Peyer's patch (tissue), 4 donors: ENCODE measurements at regions not wholly inside any gene's neighbourhood (a gene's known extent, or its start where the extent isn't known, plus 50 kb on each side); places are given as distances from the start of the nearest gene placed in this dataset.

Experiments
- CTCF ChIP-seq, 6 experiments: fragments of 450-650 bp in 4 of 6; fragments of 200-600 bp in 2 of 6; sonication (generic) in 1 of 6; IDR thresholded peaks; one replicate each; pipeline ENCODE4 v1.5.1; 2017 to 2019; ENCODE audit warnings: antibody characterized with exemption in 6 of 6, mild to moderate bottlenecking in 3 of 6, moderate library complexity in 1 of 6
- POLR2A ChIP-seq, 2 donors: fragments of 450-650 bp; IDR thresholded peaks; one replicate each; pipeline ENCODE4 v1.5.1; 2017; ENCODE audit warnings: antibody characterized with exemption in 2 of 2, mild to moderate bottlenecking in 2 of 2, moderate library complexity in 2 of 2

- TF ChIP-seq CTCF (IDR thresholded peaks at IDR 0.05): no peak
- no peak for TF ChIP-seq POLR2A (IDR thresholded peaks at IDR 0.05)
Observed at GRCh38 chr3:72015463-72015862, 230.5 kb upstream of the PROK2 start.
